IMR-90 (cell line): ENCODE measurements at regions not wholly inside any gene's neighbourhood (a gene's known extent, or its start where the extent isn't known, plus 50 kb on each side); places are given as distances from the start of the nearest gene placed in this dataset.

Source experiments
- ATAC-seq: fragments of 200-7000 bp; cut with Tn5 transposase; 2 replicates; pipeline ENCODE4 v1.9.1; 2020; ENCODE audit warnings: low read depth, mild to moderate bottlenecking, moderate library complexity
- BruUV-seq: library from RNA; stranded (reverse); fragments of 400-500 nt; replicated peaks from 2 replicates; lab custom pipeline; 2021; lab: Mats Ljungman, UMichigan
- CTCF ChIA-PET: fragments of 300-600 bp; formaldehyde crosslinking; extraction: SDS; loops from one replicate; lab custom pipeline; 2021; ENCODE audit warnings: antibody characterized with exemption; lab: Yijun Ruan, JAX
- POLR2A ChIA-PET: fragments of 300-600 bp; sonication (Branson Sonifier 250); formaldehyde crosslinking; loops from one replicate; lab custom pipeline; 2022; ENCODE audit warnings: antibody characterized with exemption; ENCODE audit not compliant: unreplicated experiment; lab: Charles Lee
- DNase-seq: peaks from one replicate; pipeline ENCODE4 v3.0.0; 2013
- H2AFZ ChIP-seq: replicated peaks from 2 replicates; pipeline ENCODE3; 2013; ENCODE audit warnings: low read length, mild to moderate bottlenecking; ENCODE audit not compliant: poor library complexity
- H2AK5ac ChIP-seq: 2 replicates; pipeline ENCODE4 v1.6.1; 2013; ENCODE audit warnings: low read depth, low read length, inconsistent platforms
- H2AK9ac ChIP-seq: replicated peaks from 2 replicates; pipeline ENCODE3; 2013; ENCODE audit warnings: mild to moderate bottlenecking, low read depth, low read length, moderate library complexity; ENCODE audit not compliant: poor library complexity
- H2BK120ac ChIP-seq: 2 replicates; pipeline ENCODE4 v1.6.1; 2013; ENCODE audit warnings: low read depth, low read length, inconsistent platforms
- H2BK15ac ChIP-seq: 3 replicates; pipeline ENCODE4 v1.6.1; 2013; ENCODE audit warnings: low read depth, low read length, inconsistent platforms
- H2BK20ac ChIP-seq: 2 replicates; pipeline ENCODE4 v1.6.1; 2013; ENCODE audit warnings: low read depth, mild to moderate bottlenecking, inconsistent platforms, low read length, moderate library complexity
- H2BK5ac ChIP-seq: 2 replicates; pipeline ENCODE4 v1.6.1; 2013; ENCODE audit warnings: mild to moderate bottlenecking, low read depth, low read length, inconsistent platforms; ENCODE audit not compliant: poor library complexity, severe bottlenecking
- H3K14ac ChIP-seq: replicated peaks from 2 replicates; pipeline ENCODE4 v1.6.1; 2013; ENCODE audit warnings: low read depth, low read length, inconsistent platforms
- H3K18ac ChIP-seq: 2 replicates; pipeline ENCODE4 v1.6.1; 2013; ENCODE audit warnings: low read depth, low read length, control low read depth
- H3K23ac ChIP-seq: 2 replicates; pipeline ENCODE4 v1.6.1; 2013; ENCODE audit warnings: low read depth, low read length, inconsistent platforms
- H3K27ac ChIP-seq: 2 replicates; pipeline ENCODE4 v1.5.1; 2013; ENCODE audit warnings: mild to moderate bottlenecking, control low read depth, low read length; ENCODE audit not compliant: insufficient read depth
- H3K27me3 ChIP-seq: 2 replicates; pipeline ENCODE4 v1.6.1; 2013; ENCODE audit warnings: low read length; ENCODE audit not compliant: control insufficient read depth, insufficient read depth
- H3K36me3 ChIP-seq: 2 replicates; pipeline ENCODE4 v1.6.1; 2013; ENCODE audit warnings: low read length, mixed read lengths; ENCODE audit not compliant: control insufficient read depth, insufficient read depth
- H3K4ac ChIP-seq: 2 replicates; pipeline ENCODE4 v1.6.1; 2013; ENCODE audit warnings: low read depth, low read length, inconsistent platforms
- H3K4me1 ChIP-seq: 2 replicates; pipeline ENCODE4 v1.6.1; 2013; ENCODE audit warnings: low read length, mixed read lengths; ENCODE audit not compliant: control insufficient read depth, insufficient read depth
- H3K4me2 ChIP-seq: 2 replicates; pipeline ENCODE4 v1.6.1; 2013; ENCODE audit warnings: low read depth, mild to moderate bottlenecking, control low read depth, low read length, moderate library complexity
- H3K4me3 ChIP-seq: 2 replicates; pipeline ENCODE4 v1.5.1; 2013; ENCODE audit warnings: low read depth, mild to moderate bottlenecking, control low read depth, low read length, moderate library complexity; ENCODE audit not compliant: insufficient read depth
- H3K56ac ChIP-seq: 2 replicates; pipeline ENCODE4 v1.6.1; 2013; ENCODE audit warnings: low read length, inconsistent platforms; ENCODE audit not compliant: insufficient read depth; ENCODE audit errors: extremely low read depth
- H3K79me1 ChIP-seq, 2 experiments: 2 replicates each; pipeline ENCODE4 v1.6.1; 2013; ENCODE audit warnings: low read length in 2 of 2, inconsistent platforms in 1 of 2, low read depth in 1 of 2
- H3K9ac ChIP-seq: 2 replicates; pipeline ENCODE4 v1.6.1; 2013; ENCODE audit warnings: low read depth, low read length, control low read depth
- H3K9me1 ChIP-seq: 2 replicates; pipeline ENCODE4 v1.6.1; 2013; ENCODE audit warnings: low read length, inconsistent platforms; ENCODE audit not compliant: insufficient read depth
- H3K9me3 ChIP-seq: 2 replicates; pipeline ENCODE4 v1.6.1; 2013; ENCODE audit warnings: low read length; ENCODE audit not compliant: control insufficient read depth, insufficient read depth
- H4K20me1 ChIP-seq: 2 replicates; pipeline ENCODE4 v1.6.1; 2013; ENCODE audit warnings: low read length, inconsistent platforms; ENCODE audit not compliant: insufficient read depth
- H4K5ac ChIP-seq: 2 replicates; pipeline ENCODE4 v1.6.1; 2013; ENCODE audit warnings: mild to moderate bottlenecking, low read depth, low read length, control low read depth
- H4K8ac ChIP-seq, 2 experiments: 2 replicates each; pipeline ENCODE4 v1.6.1; 2013; ENCODE audit warnings: low read depth in 2 of 2, low read length in 2 of 2, control low read depth in 1 of 2, inconsistent platforms in 1 of 2
- H4K91ac ChIP-seq: 2 replicates; pipeline ENCODE4 v1.6.1; 2013; ENCODE audit warnings: low read depth, low read length, inconsistent platforms; ENCODE audit not compliant: insufficient read depth
- CHD1 ChIP-seq: IDR thresholded peaks from 2 replicates; pipeline ENCODE4 v1.6.1; 2012; ENCODE audit warnings: low read depth, low read length, improper control_type of control experiment
- MAFK ChIP-seq: IDR thresholded peaks from 2 replicates; pipeline ENCODE4 v1.6.1; 2012; ENCODE audit warnings: low read depth, low read length, improper control_type of control experiment
- MAZ ChIP-seq: IDR thresholded peaks from 2 replicates; pipeline ENCODE4 v1.6.1; 2012; ENCODE audit warnings: low read depth, mild to moderate bottlenecking, low read length, improper control_type of control experiment, moderate library complexity, borderline replicate concordance
- MXI1 ChIP-seq: IDR thresholded peaks from 2 replicates; pipeline ENCODE4 v1.6.1; 2012; ENCODE audit warnings: low read depth, mild to moderate bottlenecking, low read length, moderate library complexity, borderline replicate concordance
- POLR2A ChIP-seq: IDR thresholded peaks from 2 replicates; pipeline ENCODE4 v1.6.1; 2012; ENCODE audit warnings: mild to moderate bottlenecking, low read depth, low read length
- RCOR1 ChIP-seq: IDR thresholded peaks from 2 replicates; pipeline ENCODE4 v1.6.1; 2012; ENCODE audit warnings: mild to moderate bottlenecking, low read length, improper control_type of control experiment; ENCODE audit not compliant: insufficient replicate concordance
- SMC3 ChIP-seq: fragments of 150-350 bp; IDR thresholded peaks from 2 replicates; pipeline ENCODE4 v1.6.1; 2016; ENCODE audit warnings: low read depth, mild to moderate bottlenecking, antibody characterized with exemption, low read length, moderate library complexity
- USF2 ChIP-seq: fragments of 150-350 bp; IDR thresholded peaks from 2 replicates; pipeline ENCODE4 v1.6.1; 2017; ENCODE audit warnings: mild to moderate bottlenecking, antibody characterized with exemption, low read length, low read depth
- dilution Hi-C: fragments of 300-500 bp; cut with HindIII; formaldehyde crosslinking; loops from one replicate; pipeline ENCODE4 v1.14.3; 2018; ENCODE audit warnings: low sequenced_read_pairs; ENCODE audit not compliant: unreplicated experiment
- in situ Hi-C: fragments of 300-500 bp; cut with MboI; formaldehyde crosslinking; loops from 3 replicates; pipeline ENCODE4 v1.14.3; 2019; ENCODE audit warnings: low sequenced_read_pairs, inconsistent platforms, mixed read lengths
- intact Hi-C: fragments of 100-400 bp; cut with micrococcal nuclease; formaldehyde crosslinking; loops from 2 replicates; pipeline ENCODE4 v1.10.0; 2022

- ChIA-PET POLR2A (no interaction called here), CTCF (no interaction called here)
- no peak overlapping the region for H3K23ac ChIP-seq
- intact Hi-C loops, result loop anchor here (10.0 kb wide), 1 partner anchor 555 kb away; the partner anchor contains the start of gene MARCKS
- TF ChIP-seq POLR2A, result no peak
- no peak for TF ChIP-seq MAZ
- TF ChIP-seq MAFK, result no peak
- no peak for TF ChIP-seq CHD1
- TF ChIP-seq USF2, result no peak
- no peak for TF ChIP-seq SMC3
- TF ChIP-seq MXI1, result no peak
- TF ChIP-seq RCOR1, result no peak
- H4K8ac ChIP-seq, result 0 out of 4 replicates have a peak overlapping the region, but pooled peaks of 1 of the 2 experiments have one; percentile 2
- H3K4me3 ChIP-seq, result no peak overlapping the region
- no peak overlapping the region for H2AFZ ChIP-seq
- DNase-seq, result peak; percentile 41
- dilution Hi-C loops, result no loop called here
- no peak overlapping the region for H3K9ac ChIP-seq
- no peak overlapping the region for H3K27ac ChIP-seq
- H3K14ac ChIP-seq, result no peak overlapping the region; the same call in 1 of the 2 replicates
- in situ Hi-C loops, result no loop called here
- BruUV-seq, result no TSS peak
- H3K36me3 ChIP-seq, result no peaks in the 10 kb centered on the region
- no peaks in the 10 kb centered on the region for H3K79me1 ChIP-seq
- H2AK9ac ChIP-seq, result no peak overlapping the region
- H3K9me3 ChIP-seq, result no peaks in the 10 kb centered on the region
- no peaks in the 10 kb centered on the region for H3K27me3 ChIP-seq
- no peak overlapping the region for H3K4me2 ChIP-seq
- no peaks in the 10 kb centered on the region for H3K9me1 ChIP-seq
- H4K5ac ChIP-seq, result no peak overlapping the region
- no peak overlapping the region for H2BK5ac ChIP-seq
- H2BK120ac ChIP-seq, result no peak overlapping the region
- H2AK5ac ChIP-seq, result no peak overlapping the region
- H3K18ac ChIP-seq, result no peak overlapping the region
- H4K91ac ChIP-seq, result no peak overlapping the region
- H2BK20ac ChIP-seq, result peak overlapping the region; percentile 27; the same call in 1 of the 2 replicates
- H2BK15ac ChIP-seq, result no peak overlapping the region
- H3K4ac ChIP-seq, result no peak overlapping the region
- no peaks in the 10 kb centered on the region for H4K20me1 ChIP-seq
- H3K56ac ChIP-seq, result no peak overlapping the region
- peak; percentile 64; the same call in 1 of the 2 replicates for ATAC-seq
- no peaks in the 10 kb centered on the region for H3K4me1 ChIP-seq
These were observed 557.6 kb upstream of the MARCKS start for GRCh38 chr6:113299531-113299930.
